Kidney (tissue), 13 donors: ENCODE measurements at regions not wholly inside any gene's neighbourhood (a gene's known extent, or its start where the extent isn't known, plus 50 kb on each side); places are given as distances from the start of the nearest gene placed in this dataset.
A peak's percentile ranks its signal among the peaks of the same experiment; 100 is the strongest.

Experiments
- DNase-seq, 5 donors: peaks; one replicate each; pipeline ENCODE4 v3.0.0-alpha.2; 2013 to 2020
- FAIRE-seq: peaks from 2 replicates; lab custom pipeline; 2012; peaks lifted over from hg19 to GRCh38; lab: Jason Lieb, UNC
- H3K27ac ChIP-seq, 2 donors: one replicate each; pipeline ENCODE4 v1.7.0; 2013; ENCODE audit warnings: low read depth in 2 of 2, low read length in 2 of 2, inconsistent platforms in 1 of 2
- H3K27me3 ChIP-seq: one replicate; pipeline ENCODE4 v1.7.1; 2013; ENCODE audit warnings: low read length, inconsistent platforms; ENCODE audit not compliant: control insufficient read depth, insufficient read depth
- H3K36me3 ChIP-seq, 3 donors: one replicate each; pipeline versions ENCODE4 v1.7.0 to v1.7.1; 2013; ENCODE audit warnings: low read length in 3 of 3, control low read depth in 1 of 3, inconsistent platforms in 1 of 3; ENCODE audit not compliant: insufficient read depth in 3 of 3, control insufficient read depth in 2 of 3
- H3K4me1 ChIP-seq, 3 donors: one replicate each; pipeline versions ENCODE4 v1.7.0 to v1.7.1; 2013; ENCODE audit warnings: low read length in 3 of 3, inconsistent platforms in 1 of 3, low read depth in 1 of 3; ENCODE audit not compliant: control insufficient read depth in 2 of 3, insufficient read depth in 2 of 3
- H3K4me3 ChIP-seq, 3 donors: one replicate each; pipeline versions ENCODE4 v1.7.0 to v1.8.1; 2013; ENCODE audit warnings: low read length in 3 of 3, control low read depth in 1 of 3, inconsistent platforms in 1 of 3
- H3K9ac ChIP-seq, 3 donors: one replicate each; pipeline versions ENCODE4 v1.7.0 to v1.7.1; 2013; ENCODE audit warnings: low read length in 3 of 3, control low read depth in 1 of 3, inconsistent platforms in 1 of 3
- H3K9me3 ChIP-seq, 3 donors: one replicate each; pipeline versions ENCODE4 v1.7.0 to v1.7.1; 2013; ENCODE audit warnings: low read length in 3 of 3, control low read depth in 1 of 3, inconsistent platforms in 1 of 3; ENCODE audit not compliant: control insufficient read depth in 2 of 3, insufficient read depth in 1 of 3
- CTCF ChIP-seq: IDR thresholded peaks from 3 replicates; pipeline ENCODE4 v1.5.1; 2012; ENCODE audit warnings: mild to moderate bottlenecking, moderate library complexity, borderline replicate concordance; ENCODE audit not compliant: insufficient read depth; ENCODE audit errors: extremely low read depth
- intact Hi-C: fragments of 100-400 bp; cut with DNase I; formaldehyde crosslinking; loops from one replicate; pipeline ENCODE4 v1.11.1; 2022
- donor health status: control.
- donor health status: control.
- donor health status: control.
- donor health status: control.
- donor health status: control.
- donor health status: DM: yes; HTN: yes; CAD: no.
- donor health status: Normal renal cell carcinoma (clear cell type).

- FAIRE-seq (no peak), DNase-seq (no peak)
- H3K27ac ChIP-seq, result no peak overlapping the region
- H3K9me3 ChIP-seq, result no peaks in the 10 kb centered on the region
- H3K27me3 ChIP-seq, result no peaks in the 10 kb centered on the region
- H3K4me1 ChIP-seq, result no peaks in the 10 kb centered on the region
- no peak overlapping the region for H3K9ac ChIP-seq
- TF ChIP-seq CTCF, result no peak
- intact Hi-C loops, result no loop called here
- H3K36me3 ChIP-seq, result no peaks in the 10 kb centered on the region
- no peak overlapping the region for H3K4me3 ChIP-seq
Observed at GRCh38 chr16:73301984-73302383, 254.1 kb upstream of the ZFHX3 start.

- no peak overlapping the region for H3K4me3 ChIP-seq
- no peak overlapping the region for H3K9ac ChIP-seq
- FAIRE-seq, result no peak
- no peak overlapping the region for H3K27ac ChIP-seq
- H3K36me3 ChIP-seq, result no peaks in the 10 kb centered on the region
- H3K27me3 ChIP-seq, result no peaks in the 10 kb centered on the region
- DNase-seq, result no peak
- H3K4me1 ChIP-seq, result no peaks in the 10 kb centered on the region
- H3K9me3 ChIP-seq, result no peaks in the 10 kb centered on the region
- intact Hi-C loops, result no loop called here
- TF ChIP-seq CTCF, result no peak
Observed at GRCh38 chr16:73299346-73299745, 251.4 kb upstream of the ZFHX3 start.

GRCh38 chr16:73298562-73298961, 250.6 kb upstream of the ZFHX3 start:
- intact Hi-C loops, result no loop called here
- H3K27me3 ChIP-seq, result no peaks in the 10 kb centered on the region
- no peak for FAIRE-seq
- no peak overlapping the region for H3K27ac ChIP-seq
- no peak overlapping the region for H3K4me3 ChIP-seq
- H3K4me1 ChIP-seq, result no peaks in the 10 kb centered on the region
- no peak overlapping the region for H3K9ac ChIP-seq
- H3K36me3 ChIP-seq, result no peaks in the 10 kb centered on the region
- DNase-seq, result peak in 2 of 5 donors; percentile 8 to 47
- no peak for TF ChIP-seq CTCF
- no peaks in the 10 kb centered on the region for H3K9me3 ChIP-seq

- FAIRE-seq (no peak), DNase-seq (no peak)
- Histone ChIP-seq H3K4me3 (no peak overlapping the region), H3K4me1 (no peaks in the 10 kb centered on the region), H3K36me3 (no peaks in the 10 kb centered on the region), H3K27me3 (no peaks in the 10 kb centered on the region), H3K9ac (no peak overlapping the region), H3K9me3 (no peaks in the 10 kb centered on the region), H3K27ac (no peak overlapping the region)
- intact Hi-C loops, result no loop called here
- no peak for TF ChIP-seq CTCF
Observed at GRCh38 chr16:73290258-73290657, 242.3 kb upstream of the ZFHX3 start.
